ENCODE measurements at regions not wholly inside any gene's neighbourhood (a gene's known extent, or its start where the extent isn't known, plus 50 kb on each side); places are given as distances from the start of the nearest gene placed in this dataset.

GRCh38 chr3:59426821-59427565, 377.2 kb upstream of the CFAP20DC start (continued):
- TF ChIP-seq REST (IDR thresholded peaks at IDR 0.05; ENCODE audit: unreplicated experiment) = no peak
- TF ChIP-seq NANOG (IDR thresholded peaks at IDR 0.05; ENCODE audit: borderline replicate concordance) = no peak
- TF ChIP-seq STAT1 (IDR thresholded peaks at IDR 0.05; ENCODE audit: unreplicated experiment) = no peak
- no peak for TF ChIP-seq JUNB (IDR thresholded peaks at IDR 0.05; ENCODE audit: unreplicated experiment)
- no peak for TF ChIP-seq ZNF114 (CRISPR knock-in tag; IDR thresholded peaks at IDR 0.05)

GRCh38 chr3:59425942-59426341, 376.1 kb upstream of the CFAP20DC start:
- Mint-ChIP-seq H3K9me3 (no peaks in the 10 kb centered on the region), H3K4me1 (no peaks in the 10 kb centered on the region), H3K27ac (no peak overlapping the region), H3K36me3 (ENCODE audit: low read depth) (no peaks in the 10 kb centered on the region), H3K27me3 (ENCODE audit: insufficient read depth, low read depth, poor library complexity) (no peaks in the 10 kb centered on the region), H3K4me3 (no peak overlapping the region)
- no peak overlapping the region for H2AFZ ChIP-seq
- H3K27me3 ChIP-seq (ENCODE audit: insufficient read depth) = no peaks in the 10 kb centered on the region
- no peak overlapping the region for H3K4me3 ChIP-seq
- no peak overlapping the region for H3K4me2 ChIP-seq
- H3K36me3 ChIP-seq (ENCODE audit: insufficient read depth) = no peaks in the 10 kb centered on the region
- H3K9me2 ChIP-seq (ENCODE audit: insufficient read depth) = no peaks in the 10 kb centered on the region
- H3K79me2 ChIP-seq (replicated peaks; ENCODE audit: insufficient read depth) = no peaks in the 10 kb centered on the region
- no peak overlapping the region for H3K27ac ChIP-seq (ENCODE audit: low read depth)
- TF ChIP-seq STAT1 (IDR thresholded peaks at IDR 0.05; ENCODE audit: unreplicated experiment) (no peak), REST (IDR thresholded peaks at IDR 0.05; ENCODE audit: unreplicated experiment) (no peak), POLR2AphosphoS5 (IDR thresholded peaks at IDR 0.05; ENCODE audit: low read depth) (no peak), ZNF114 (CRISPR knock-in tag; IDR thresholded peaks at IDR 0.05) (no peak)
- DNase-seq (ENCODE audit: low spot score) (no peak), ATAC-seq (no peak)
- H3F3A ChIP-seq (replicated peaks; ENCODE audit: low read depth) = no peaks in the 10 kb centered on the region
- no peaks in the 10 kb centered on the region for H3K4me1 ChIP-seq (ENCODE audit: insufficient read depth)
- no peaks in the 10 kb centered on the region for H4K20me1 ChIP-seq (replicated peaks; ENCODE audit: insufficient read depth)
